Activated CD4-positive, alpha-beta T cell treated with anti-CD3 and anti-CD28 coated beads, Interleukin-2, amount 10 ng/mL, durations not matched to agents 7 days and 5 days (primary cell): ENCODE measurements at regions not wholly inside any gene's neighbourhood (a gene's known extent, or its start where the extent isn't known, plus 50 kb on each side); places are given as distances from the start of the nearest gene placed in this dataset.

Experiments
- CTCF ChIA-PET: fragments of 350-600 bp; sonication (Branson Sonifier 250); formaldehyde crosslinking; loops from one replicate; lab custom pipeline; 2021; ENCODE audit warnings: antibody characterized with exemption; lab: Charles Lee
- POLR2A ChIA-PET: fragments of 350-600 bp; sonication (Branson Sonifier 250); formaldehyde crosslinking; loops from one replicate; lab custom pipeline; 2021; ENCODE audit warnings: antibody characterized with exemption; lab: Charles Lee
- DNase-seq: peaks from one replicate; pipeline ENCODE4 v3.0.0-alpha.2; 2020
- H3K27ac Mint-ChIP-seq: one replicate; pipeline ENCODE4 v1.8.0; 2021; ENCODE audit warnings: mild to moderate bottlenecking, moderate library complexity, mixed read lengths
- H3K27me3 Mint-ChIP-seq: one replicate; pipeline ENCODE4 v1.8.0; 2021; ENCODE audit warnings: mixed read lengths
- H3K36me3 Mint-ChIP-seq: one replicate; pipeline ENCODE4 v1.8.0; 2021; ENCODE audit warnings: low read depth, mixed read lengths
- H3K4me1 Mint-ChIP-seq: one replicate; pipeline ENCODE4 v1.8.0; 2021; ENCODE audit warnings: mixed read lengths
- H3K4me3 Mint-ChIP-seq: one replicate; pipeline ENCODE4 v1.8.0; 2021; ENCODE audit warnings: mild to moderate bottlenecking, moderate library complexity, mixed read lengths
- H3K9me3 Mint-ChIP-seq: one replicate; pipeline ENCODE4 v1.8.0; 2021; ENCODE audit warnings: mixed read lengths

DNA sequence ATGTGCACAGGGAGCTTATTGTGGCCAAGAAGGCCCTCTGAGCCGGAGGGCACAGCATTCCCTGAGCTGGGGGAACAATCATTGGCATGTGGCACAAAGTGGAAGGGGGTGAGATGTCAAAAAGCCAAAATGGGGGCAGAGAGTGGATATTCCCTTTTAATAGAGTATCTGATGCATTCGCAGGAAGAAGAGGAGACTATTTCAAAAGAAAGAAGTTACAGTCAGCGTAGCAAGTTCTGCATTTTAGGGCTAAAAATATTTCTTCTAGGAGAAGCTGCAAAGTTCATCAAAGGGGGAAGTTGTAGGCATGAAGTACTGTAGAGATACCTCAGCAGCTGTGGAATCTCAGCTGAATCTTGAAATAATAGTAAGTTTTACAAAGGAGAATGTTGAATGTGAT is 136.0 kb upstream of the WDR11 start:
- no peak overlapping the region for H3K4me3 Mint-ChIP-seq
- no peaks in the 10 kb centered on the region for H3K4me1 Mint-ChIP-seq
- ChIA-PET CTCF (no interaction called here), POLR2A (no interaction called here)
- H3K27me3 Mint-ChIP-seq = no peaks in the 10 kb centered on the region
- no peak for DNase-seq
- H3K9me3 Mint-ChIP-seq = no peaks in the 10 kb centered on the region
- no peaks in the 10 kb centered on the region for H3K36me3 Mint-ChIP-seq
- no peak overlapping the region for H3K27ac Mint-ChIP-seq

- H3K9me3 Mint-ChIP-seq = no peaks in the 10 kb centered on the region
- no peak overlapping the region for H3K27ac Mint-ChIP-seq
- H3K4me3 Mint-ChIP-seq = no peak overlapping the region
- no peak for DNase-seq
- H3K36me3 Mint-ChIP-seq = no peaks in the 10 kb centered on the region
- H3K27me3 Mint-ChIP-seq = no peaks in the 10 kb centered on the region
- CTCF ChIA-PET = no interaction called here
- POLR2A ChIA-PET = no interaction called here
- no peaks in the 10 kb centered on the region for H3K4me1 Mint-ChIP-seq
Observed at GRCh38 chr10:120719333-120719732, 131.8 kb upstream of the WDR11 start.

GRCh38 chr10:120727001-120727400 is 124.2 kb upstream of the WDR11 start:
- Mint-ChIP-seq H3K36me3 (no peaks in the 10 kb centered on the region), H3K9me3 (no peaks in the 10 kb centered on the region), H3K27me3 (no peaks in the 10 kb centered on the region), H3K27ac (no peak overlapping the region), H3K4me3 (no peak overlapping the region), H3K4me1 (no peaks in the 10 kb centered on the region)
- POLR2A ChIA-PET = no interaction called here
- DNase-seq = no peak
- CTCF ChIA-PET = no interaction called here

DNA sequence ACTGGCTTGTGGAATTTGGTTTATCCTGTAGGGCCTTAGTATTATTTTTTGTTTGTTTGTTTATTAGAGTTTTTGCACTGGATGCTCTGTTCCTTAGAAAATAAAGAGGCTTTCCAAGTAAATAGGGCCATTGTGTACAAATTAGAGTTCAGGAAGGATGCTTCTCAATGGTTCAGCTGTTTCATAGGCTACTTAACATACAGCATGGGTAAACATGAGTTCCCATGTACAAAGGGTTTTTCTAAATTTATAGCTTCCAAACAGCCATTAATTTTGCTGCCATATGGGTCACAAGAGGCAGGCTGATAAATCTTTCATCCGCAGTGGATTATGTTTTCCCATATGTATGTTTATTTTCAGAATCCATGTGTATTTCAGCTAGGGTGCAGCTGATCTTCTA is 121.6 kb upstream of the WDR11 start:
- POLR2A ChIA-PET = no interaction called here
- Mint-ChIP-seq H3K4me1 (no peaks in the 10 kb centered on the region), H3K4me3 (no peak overlapping the region), H3K27me3 (no peaks in the 10 kb centered on the region), H3K27ac (no peak overlapping the region), H3K9me3 (no peaks in the 10 kb centered on the region), H3K36me3 (no peaks in the 10 kb centered on the region)
- CTCF ChIA-PET = no interaction called here
- DNase-seq = no peak

DNA sequence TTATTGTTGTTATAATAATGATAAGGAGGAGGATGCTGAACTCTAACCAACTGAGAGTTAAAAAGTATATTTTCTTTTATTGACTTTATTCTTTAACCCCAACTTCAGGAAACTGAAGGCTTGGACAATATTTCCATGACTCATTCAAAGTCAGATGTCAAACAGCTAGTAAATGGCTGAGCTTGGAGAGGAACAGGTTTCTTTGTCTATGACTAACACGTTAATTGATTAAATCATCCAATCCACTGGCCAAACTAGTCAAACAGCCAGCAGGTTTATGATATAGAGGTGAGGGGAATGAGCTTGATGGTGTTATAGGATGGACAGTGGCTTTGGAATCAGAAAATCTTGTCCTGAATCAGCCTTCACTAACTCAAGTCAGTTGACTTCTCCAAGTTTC is 119.1 kb upstream of the WDR11 start:
- ChIA-PET POLR2A (no interaction called here), CTCF (no interaction called here)
- Mint-ChIP-seq H3K36me3 (no peaks in the 10 kb centered on the region), H3K4me3 (no peak overlapping the region), H3K9me3 (no peaks in the 10 kb centered on the region), H3K27me3 (no peaks in the 10 kb centered on the region), H3K4me1 (no peaks in the 10 kb centered on the region), H3K27ac (no peak overlapping the region)
- DNase-seq = no peak

GRCh38 chr10:120732643-120733313 is 118.4 kb upstream of the WDR11 start:
- Mint-ChIP-seq H3K4me3 (no peak overlapping the region), H3K36me3 (no peaks in the 10 kb centered on the region), H3K4me1 (no peaks in the 10 kb centered on the region), H3K9me3 (no peaks in the 10 kb centered on the region), H3K27ac (no peak overlapping the region), H3K27me3 (no peaks in the 10 kb centered on the region)
- ChIA-PET POLR2A (no interaction called here), CTCF (no interaction called here)
- DNase-seq = peak; percentile 12

GRCh38 chr10:120734483-120735078 is 116.6 kb upstream of the WDR11 start:
- H3K27me3 Mint-ChIP-seq = no peaks in the 10 kb centered on the region
- no peak for DNase-seq
- H3K36me3 Mint-ChIP-seq = no peaks in the 10 kb centered on the region
- no peak overlapping the region for H3K4me3 Mint-ChIP-seq
- no peaks in the 10 kb centered on the region for H3K9me3 Mint-ChIP-seq
- no peak overlapping the region for H3K27ac Mint-ChIP-seq
- ChIA-PET CTCF (interaction anchor here (0.6 kb wide), 1 partner anchor 1197 kb away, joined by 4 read pairs; no protein-coding TSS in a partner anchor), POLR2A (no interaction called here)
- H3K4me1 Mint-ChIP-seq = no peaks in the 10 kb centered on the region

GRCh38 chr10:120735315-120735714 is 115.8 kb upstream of the WDR11 start:
- no peak overlapping the region for H3K27ac Mint-ChIP-seq
- ChIA-PET CTCF (interaction anchor here (1.5 kb wide), 1 partner anchor 24 kb away, joined by 3 read pairs; no protein-coding TSS in a partner anchor), POLR2A (no interaction called here)
- H3K9me3 Mint-ChIP-seq = no peaks in the 10 kb centered on the region
- no peaks in the 10 kb centered on the region for H3K36me3 Mint-ChIP-seq
- no peaks in the 10 kb centered on the region for H3K4me1 Mint-ChIP-seq
- no peak overlapping the region for H3K4me3 Mint-ChIP-seq
- H3K27me3 Mint-ChIP-seq = no peaks in the 10 kb centered on the region
- DNase-seq = no peak

- DNase-seq = no peak
- no peaks in the 10 kb centered on the region for H3K9me3 Mint-ChIP-seq
- H3K27ac Mint-ChIP-seq = no peak overlapping the region
- ChIA-PET POLR2A (no interaction called here), CTCF (interaction anchor here (1.5 kb wide), 1 partner anchor 25 kb away, joined by 3 read pairs; no protein-coding TSS in a partner anchor)
- H3K4me1 Mint-ChIP-seq = no peaks in the 10 kb centered on the region
- H3K27me3 Mint-ChIP-seq = no peaks in the 10 kb centered on the region
- H3K36me3 Mint-ChIP-seq = no peaks in the 10 kb centered on the region
- H3K4me3 Mint-ChIP-seq = no peak overlapping the region
Observed at GRCh38 chr10:120735773-120736371, 115.3 kb upstream of the WDR11 start.

- Mint-ChIP-seq H3K36me3 (no peaks in the 10 kb centered on the region), H3K4me1 (no peaks in the 10 kb centered on the region), H3K4me3 (no peak overlapping the region), H3K9me3 (no peaks in the 10 kb centered on the region), H3K27me3 (no peaks in the 10 kb centered on the region), H3K27ac (no peak overlapping the region)
- ChIA-PET POLR2A (no interaction called here), CTCF (interaction anchor here (1.5 kb wide), 1 partner anchor 25 kb away, joined by 3 read pairs; no protein-coding TSS in a partner anchor)
- DNase-seq = no peak
Observed at GRCh38 chr10:120736377-120736776, 114.8 kb upstream of the WDR11 start.

DNA sequence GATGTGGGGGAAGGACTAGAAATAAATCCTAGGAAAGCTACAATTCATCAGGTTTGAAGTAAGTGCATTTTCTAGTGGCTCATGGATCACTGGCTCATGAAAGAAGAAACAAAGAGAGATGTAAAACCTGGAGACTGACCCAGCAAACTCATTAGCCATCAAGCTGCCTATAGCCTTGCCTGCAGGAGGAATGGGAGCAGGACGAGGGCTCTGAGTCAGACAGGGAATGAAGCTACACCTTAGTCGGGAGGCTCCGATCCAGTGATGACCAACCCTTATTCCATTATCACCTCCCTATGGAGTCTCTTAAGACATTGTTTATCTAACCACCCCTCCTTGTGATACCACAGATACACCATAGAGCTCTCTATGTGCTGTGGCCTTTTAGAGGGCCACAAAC is 112.5 kb upstream of the WDR11 start:
- ChIA-PET CTCF (no interaction called here), POLR2A (no interaction called here)
- no peaks in the 10 kb centered on the region for H3K4me1 Mint-ChIP-seq
- DNase-seq = no peak
- H3K27me3 Mint-ChIP-seq = no peaks in the 10 kb centered on the region
- H3K4me3 Mint-ChIP-seq = no peak overlapping the region
- no peak overlapping the region for H3K27ac Mint-ChIP-seq
- H3K9me3 Mint-ChIP-seq = no peaks in the 10 kb centered on the region
- H3K36me3 Mint-ChIP-seq = no peaks in the 10 kb centered on the region

DNA sequence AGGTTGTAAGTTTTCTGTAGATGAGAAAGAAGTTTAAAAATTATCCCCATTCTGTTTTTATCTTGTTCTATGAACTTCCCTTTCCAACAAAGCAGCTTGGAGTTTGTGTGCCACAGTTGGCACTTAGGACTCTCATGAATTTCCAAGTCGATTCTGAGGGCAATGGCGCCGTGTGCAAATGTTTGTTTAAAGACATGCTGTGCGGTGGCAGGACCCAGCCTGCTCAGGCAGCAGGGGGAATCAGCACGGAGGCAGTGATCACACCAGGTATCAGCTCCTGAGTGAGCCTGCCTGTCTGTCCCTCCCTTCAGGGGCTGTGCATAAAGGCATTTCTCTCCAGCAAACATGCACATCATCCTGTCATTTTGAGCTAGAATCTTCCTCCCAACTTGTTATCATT is 109.8 kb upstream of the WDR11 start:
- DNase-seq = no peak
- Mint-ChIP-seq H3K27ac (no peak overlapping the region), H3K4me1 (no peaks in the 10 kb centered on the region), H3K9me3 (no peaks in the 10 kb centered on the region), H3K27me3 (no peaks in the 10 kb centered on the region), H3K36me3 (no peaks in the 10 kb centered on the region), H3K4me3 (no peak overlapping the region)
- CTCF ChIA-PET = no interaction called here
- POLR2A ChIA-PET = no interaction called here

DNA sequence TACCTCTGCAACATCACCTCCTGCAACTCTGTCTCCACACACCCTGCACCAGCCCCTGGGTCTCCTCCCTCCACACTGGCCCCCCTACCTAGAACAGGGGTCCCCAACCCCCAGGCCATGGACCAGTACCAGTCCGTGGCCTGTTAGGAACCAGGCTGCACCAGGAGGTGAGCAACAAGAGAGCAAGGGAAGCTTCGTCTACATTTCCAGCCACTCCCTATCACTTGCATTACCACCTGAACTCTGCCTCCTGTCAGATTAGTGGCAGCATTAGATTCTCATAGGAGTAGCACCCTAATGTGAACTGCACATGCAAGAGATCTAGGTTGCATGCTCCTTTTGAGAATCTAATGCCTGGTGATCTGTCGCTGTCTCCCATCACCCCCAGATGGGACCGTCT is 108.8 kb upstream of the WDR11 start:
- H3K4me1 Mint-ChIP-seq = no peaks in the 10 kb centered on the region
- no peak overlapping the region for H3K27ac Mint-ChIP-seq
- no peaks in the 10 kb centered on the region for H3K36me3 Mint-ChIP-seq
- DNase-seq = no peak
- ChIA-PET POLR2A (no interaction called here), CTCF (no interaction called here)
- H3K4me3 Mint-ChIP-seq = no peak overlapping the region
- H3K27me3 Mint-ChIP-seq = no peaks in the 10 kb centered on the region
- no peaks in the 10 kb centered on the region for H3K9me3 Mint-ChIP-seq
